ENCODE measurements at regions not wholly inside any gene's neighbourhood (a gene's known extent, or its start where the extent isn't known, plus 50 kb on each side); places are given as distances from the start of the nearest gene placed in this dataset.

DNA sequence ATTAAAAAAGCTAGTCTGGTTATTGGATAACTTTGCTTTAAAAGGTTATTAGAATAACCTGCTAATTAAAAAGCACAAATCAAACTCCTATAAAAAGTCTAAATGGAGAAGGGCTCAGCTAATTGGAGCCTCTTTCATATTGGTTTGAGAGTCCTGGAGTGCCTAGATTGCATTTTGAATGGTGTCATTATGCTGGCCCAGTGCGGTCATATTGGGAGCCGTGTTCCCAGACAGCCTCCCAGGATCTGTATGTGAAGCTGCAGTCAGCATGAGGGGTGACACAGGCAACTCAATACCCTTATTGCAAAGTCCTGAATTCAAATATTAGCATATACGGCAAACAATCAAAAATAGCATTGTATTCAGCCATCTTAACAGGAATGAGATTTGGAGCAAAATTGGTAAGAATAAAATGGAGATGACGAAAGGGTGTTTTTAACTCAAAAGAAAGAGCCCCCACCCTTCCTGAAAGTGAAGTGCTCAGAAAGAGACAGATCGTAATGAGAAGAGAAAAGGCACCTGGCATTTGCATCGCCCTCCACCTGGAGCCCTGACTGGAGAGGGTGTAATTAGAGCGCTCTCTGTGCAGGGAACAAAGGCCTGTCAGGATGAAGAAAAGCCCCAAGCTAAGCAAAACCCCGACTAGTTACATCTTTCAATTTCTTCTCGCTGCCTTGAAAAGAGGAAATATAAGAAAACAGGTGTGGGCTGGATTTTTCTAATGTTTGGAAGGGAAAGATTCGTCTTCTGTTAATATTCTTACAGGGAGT, 621.0 kb upstream of the ADAMTS16 start:
- DNase-seq (ENCODE audit: low read depth): no peak

GRCh38 chr5:4520559-4520958, 619.6 kb upstream of the ADAMTS16 start:
- DNase-seq (ENCODE audit: low read depth): no peak

GRCh38 chr5:4523038-4523437, 617.1 kb upstream of the ADAMTS16 start:
- DNase-seq (ENCODE audit: low read depth): no peak

GRCh38 chr5:4531756-4532704, 608.1 kb upstream of the ADAMTS16 start:
- DNase-seq (ENCODE audit: low read depth): no peak

DNA sequence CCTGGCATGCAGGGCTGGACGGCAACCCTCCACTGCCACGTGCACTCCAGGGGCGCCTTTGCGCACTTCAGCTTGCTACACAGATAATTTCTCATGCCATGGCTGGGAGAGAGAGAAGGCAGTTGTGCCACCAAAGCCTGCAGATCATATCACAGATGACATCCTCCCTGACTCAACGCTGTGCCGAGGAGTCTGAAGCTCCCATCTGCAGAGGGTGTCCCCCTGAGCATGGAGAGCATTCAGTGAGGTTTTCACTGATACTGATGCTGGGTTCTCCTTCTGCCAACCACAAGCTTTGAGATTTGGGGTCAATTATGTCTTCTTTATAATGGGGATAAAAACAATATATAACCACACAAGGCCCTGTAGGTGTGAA, 607.4 kb upstream of the ADAMTS16 start:
- no peak for DNase-seq (ENCODE audit: low read depth)

- DNase-seq (ENCODE audit: low read depth): no peak
Measured at GRCh38 chr5:4533457-4534105, 606.5 kb upstream of the ADAMTS16 start.

GRCh38 chr5:4537489-4537888, 602.6 kb upstream of the ADAMTS16 start:
- DNase-seq (ENCODE audit: low read depth): no peak

GRCh38 chr5:4540375-4541173, 599.6 kb upstream of the ADAMTS16 start:
- DNase-seq (ENCODE audit: low read depth): no peak

DNA sequence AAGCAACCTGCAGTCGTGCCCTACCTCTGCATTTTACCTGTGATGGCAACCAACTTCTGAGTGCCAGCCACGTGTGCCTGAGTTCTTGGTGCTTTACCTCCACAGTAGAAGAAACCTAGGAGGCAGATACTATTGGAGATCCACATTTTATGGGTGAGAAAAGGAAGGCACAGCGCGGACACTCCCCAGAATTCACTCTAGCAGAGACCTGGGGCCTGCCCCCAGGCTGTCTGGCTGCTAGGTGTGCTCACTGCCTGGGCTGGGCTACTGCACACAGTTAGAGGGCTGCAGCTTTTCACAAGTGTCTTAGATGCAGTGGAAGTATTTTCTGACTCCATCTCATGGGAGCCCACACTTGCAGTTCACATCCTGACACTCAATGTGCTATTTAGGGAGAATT, 598.8 kb upstream of the ADAMTS16 start:
- DNase-seq (ENCODE audit: low read depth): no peak

DNA sequence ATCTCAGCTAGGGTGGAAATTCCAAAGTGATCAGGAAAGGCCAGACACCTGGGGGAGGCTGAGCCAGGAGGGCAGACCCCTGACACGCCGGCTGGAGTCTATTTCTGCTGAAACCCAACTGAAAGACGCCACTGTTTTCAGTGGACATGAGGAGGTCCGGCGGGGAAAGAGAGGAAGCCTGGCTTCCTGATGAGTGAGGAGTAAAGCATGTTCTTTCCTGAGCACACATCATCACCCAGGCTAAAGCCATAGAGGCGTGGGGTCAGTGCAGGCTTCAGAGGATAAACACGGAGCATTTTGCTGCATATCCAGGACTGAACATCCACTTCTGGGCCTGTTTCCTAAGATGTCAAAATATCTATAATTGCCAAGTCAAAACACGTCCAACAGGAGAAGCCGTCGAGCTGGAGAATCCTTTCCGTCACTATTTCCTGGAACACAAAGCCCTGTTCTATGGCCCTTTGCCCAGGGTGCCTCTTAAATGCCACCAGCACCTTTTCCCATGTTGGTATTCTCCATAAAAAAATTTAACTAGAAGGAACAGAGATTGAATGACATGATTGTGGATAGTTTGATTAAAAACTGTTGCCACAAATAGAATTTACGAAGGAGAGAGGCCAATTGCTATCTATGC, 597.9 kb upstream of the ADAMTS16 start:
- DNase-seq (ENCODE audit: low read depth): no peak

GRCh38 chr5:4544049-4544670, 596.0 kb upstream of the ADAMTS16 start:
- no peak for DNase-seq (ENCODE audit: low read depth)

GRCh38 chr5:4547547-4547946, 592.6 kb upstream of the ADAMTS16 start:
- no peak for DNase-seq (ENCODE audit: low read depth)

- DNase-seq (ENCODE audit: low read depth): no peak
Measured at GRCh38 chr5:4548341-4548740, 591.8 kb upstream of the ADAMTS16 start.

GRCh38 chr5:4549351-4549750, 590.8 kb upstream of the ADAMTS16 start:
- DNase-seq (ENCODE audit: low read depth): no peak

DNA sequence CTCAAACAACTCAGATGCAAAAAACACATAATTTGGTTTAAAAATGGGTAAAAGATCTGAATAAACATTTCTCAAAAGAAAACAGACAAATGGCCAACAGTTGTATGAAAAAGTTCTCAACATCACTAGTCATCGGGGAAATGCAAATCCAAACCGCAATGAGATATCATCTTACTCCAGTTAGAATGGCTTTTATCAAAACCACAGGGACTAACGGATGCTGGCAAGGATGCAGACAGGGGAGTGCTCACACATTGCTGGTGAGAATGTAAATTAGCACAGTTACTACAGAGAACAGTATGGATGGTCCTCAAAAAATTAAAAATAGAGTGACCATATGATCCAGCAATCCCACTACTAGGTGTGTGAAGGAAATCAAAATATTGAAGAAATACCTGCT, 589.1 kb upstream of the ADAMTS16 start:
- no peak for DNase-seq (ENCODE audit: low read depth)

DNA sequence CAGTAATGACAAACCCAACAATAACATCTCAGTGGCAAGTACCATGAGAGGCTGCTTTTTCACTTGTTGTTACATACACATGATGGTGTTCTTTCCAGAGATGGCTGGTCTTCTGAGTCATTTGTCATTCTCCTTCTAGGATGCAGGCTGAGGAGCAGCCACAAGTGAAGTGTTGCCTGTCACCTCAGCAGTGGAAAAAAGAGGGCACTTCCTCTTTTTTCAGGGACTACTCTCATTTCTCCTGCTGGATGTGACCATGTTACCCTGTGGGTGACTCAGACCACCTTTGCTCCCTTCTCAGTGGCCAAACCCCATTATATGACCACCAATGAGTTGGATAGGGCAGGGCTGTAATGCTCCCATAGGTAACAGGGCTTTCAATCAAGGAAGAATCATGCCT, 587.0 kb upstream of the ADAMTS16 start:
- no peak for DNase-seq (ENCODE audit: low read depth)

GRCh38 chr5:4553978-4554377, 586.2 kb upstream of the ADAMTS16 start:
- no peak for DNase-seq (ENCODE audit: low read depth)

- DNase-seq (ENCODE audit: low read depth): no peak
Measured at GRCh38 chr5:4555725-4556285, 584.3 kb upstream of the ADAMTS16 start.

DNA sequence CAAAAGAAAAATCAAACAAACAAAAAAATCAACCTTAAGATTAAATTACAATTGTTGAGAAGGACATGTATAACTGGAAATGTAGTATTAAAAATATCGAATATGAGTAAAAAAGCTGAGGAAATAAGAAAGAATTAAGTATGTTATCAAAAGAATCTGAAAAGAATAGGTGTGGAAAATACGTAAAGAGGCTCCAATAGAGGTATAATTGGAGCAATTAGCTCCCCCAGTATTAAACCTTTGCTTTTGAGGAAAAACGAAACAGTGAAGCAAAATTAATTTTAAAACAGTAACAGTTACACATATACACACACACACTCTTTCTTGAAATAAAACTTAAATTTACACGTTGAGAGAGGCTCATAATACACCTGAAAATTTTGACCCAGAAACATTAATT, 578.7 kb upstream of the ADAMTS16 start:
- no peak for DNase-seq (ENCODE audit: low read depth)

- DNase-seq (ENCODE audit: low read depth): no peak
Measured at GRCh38 chr5:4563400-4563799, 576.7 kb upstream of the ADAMTS16 start.
